Left hindlimb (tissue), 1 donor: ENCODE measurements at regions not wholly inside any gene's neighbourhood (a gene's known extent, or its start where the extent isn't known, plus 50 kb on each side); places are given as distances from the start of the nearest gene placed in this dataset.
"Not testable (repeated sequence)": the region's sequence is repeated elsewhere in the genome, so short reads cannot be mapped to it uniquely, and the experiment has no call there.

Experiments
- DNase-seq: peaks from one replicate; pipeline ENCODE4 v3.0.0-alpha.2; 2018

DNA sequence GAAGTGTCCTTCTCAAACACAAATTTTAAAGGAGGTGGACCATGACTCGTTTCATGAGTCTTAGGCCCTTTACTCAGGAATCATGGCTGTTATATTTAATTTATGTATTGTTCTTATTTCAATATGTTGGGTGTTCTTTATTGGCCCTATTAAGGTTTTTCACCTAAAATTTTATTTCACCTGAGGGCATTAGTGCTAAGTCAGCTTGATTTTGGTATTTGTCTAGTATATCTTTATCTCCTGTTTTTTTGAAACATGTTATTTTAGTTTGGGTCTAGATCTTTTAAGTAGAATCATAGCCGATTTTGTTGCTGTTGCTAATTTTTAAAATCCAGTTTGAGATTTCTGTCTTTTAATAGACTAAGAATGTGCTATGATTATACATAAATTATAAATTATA lies 430.4 kb downstream of the RPS6KC1 start:
- DNase-seq: no peak

DNA sequence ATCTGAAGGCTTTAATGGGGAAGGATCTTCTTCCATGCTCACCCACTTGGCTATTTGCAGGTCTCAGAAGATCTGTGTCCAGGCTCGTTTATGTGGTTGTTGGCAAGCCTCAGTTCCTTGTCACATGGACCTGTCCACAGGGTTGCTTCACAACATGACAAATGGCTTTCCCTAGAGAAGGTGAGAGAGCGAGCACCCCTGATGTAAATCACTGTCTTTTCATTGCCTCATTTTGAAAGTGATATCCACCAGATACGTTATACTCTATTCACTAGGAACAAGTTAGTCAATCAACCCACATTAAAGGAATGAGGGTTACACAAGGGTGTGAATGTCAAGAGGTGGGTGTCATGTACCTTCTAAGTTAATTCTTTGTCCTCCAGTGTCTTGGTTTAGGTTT lies 433.3 kb downstream of the RPS6KC1 start:
- DNase-seq: no peak

- no peak for DNase-seq
Measured at GRCh38 chr1:213484758-213485157, 433.7 kb downstream of the RPS6KC1 start.

GRCh38 chr1:213486488-213486887 lies 435.4 kb downstream of the RPS6KC1 start:
- no peak for DNase-seq

GRCh38 chr1:213491468-213491867 lies 440.4 kb downstream of the RPS6KC1 start:
- no peak for DNase-seq

GRCh38 chr1:213492161-213493041 lies 441.4 kb downstream of the RPS6KC1 start:
- no peak for DNase-seq

GRCh38 chr1:213499444-213499843 lies 448.4 kb downstream of the RPS6KC1 start:
- no peak for DNase-seq

DNA sequence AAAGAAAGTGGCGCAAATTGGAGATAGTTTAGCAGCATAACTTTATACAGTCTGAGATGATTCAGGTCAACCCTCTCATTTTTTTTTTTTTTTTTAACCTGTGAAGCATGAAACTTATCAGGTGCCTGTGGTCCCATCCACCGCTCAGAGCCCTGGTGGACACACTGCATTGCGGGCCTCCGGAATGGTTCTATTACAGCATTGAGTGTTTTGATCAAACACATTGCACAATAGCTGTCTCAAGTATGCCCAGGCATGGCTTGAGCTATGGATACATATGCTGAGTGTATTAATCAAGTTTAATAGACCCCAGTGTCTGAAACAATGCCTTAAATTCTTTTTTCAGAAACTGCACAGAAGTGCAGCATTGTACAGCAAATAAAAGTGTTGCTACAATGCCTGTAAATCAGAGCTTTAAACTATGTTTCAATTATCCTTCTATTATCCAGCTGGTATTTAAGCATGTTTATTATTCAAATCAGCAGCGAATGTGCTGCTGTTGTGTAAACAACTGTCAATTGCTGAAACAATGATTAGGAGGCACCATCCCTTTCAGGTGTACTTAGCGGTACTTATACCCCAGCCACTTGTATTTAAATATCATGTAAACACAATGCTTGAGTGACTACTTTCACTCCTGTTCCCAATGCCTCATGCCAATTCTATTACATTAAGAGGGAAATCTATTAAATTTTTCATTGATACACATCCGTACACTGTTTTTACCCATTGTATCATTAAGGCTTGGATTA lies 456.6 kb downstream of the RPS6KC1 start:
- DNase-seq: no peak

GRCh38 chr1:213511173-213511572 lies 460.1 kb downstream of the RPS6KC1 start:
- DNase-seq: no peak

DNA sequence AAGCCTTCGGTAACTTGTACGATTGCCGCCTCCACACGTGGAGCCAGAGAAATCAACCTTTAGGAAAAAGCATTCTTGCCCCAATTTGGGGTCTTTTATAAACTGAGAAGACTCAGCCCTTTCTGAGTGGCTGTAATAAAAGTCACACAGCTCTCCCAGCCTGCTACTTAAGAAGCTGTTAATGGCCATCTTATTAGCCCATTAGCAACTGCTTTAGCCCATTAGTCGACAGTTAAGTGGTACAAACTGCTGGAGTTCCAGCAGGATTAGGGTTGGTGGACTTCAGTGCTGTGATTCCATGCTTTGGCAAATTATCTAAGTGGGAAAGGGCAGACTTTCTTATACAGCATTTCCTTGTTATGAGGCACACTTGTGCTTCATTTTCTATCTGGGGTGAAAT lies 461.3 kb downstream of the RPS6KC1 start:
- no peak for DNase-seq

DNA sequence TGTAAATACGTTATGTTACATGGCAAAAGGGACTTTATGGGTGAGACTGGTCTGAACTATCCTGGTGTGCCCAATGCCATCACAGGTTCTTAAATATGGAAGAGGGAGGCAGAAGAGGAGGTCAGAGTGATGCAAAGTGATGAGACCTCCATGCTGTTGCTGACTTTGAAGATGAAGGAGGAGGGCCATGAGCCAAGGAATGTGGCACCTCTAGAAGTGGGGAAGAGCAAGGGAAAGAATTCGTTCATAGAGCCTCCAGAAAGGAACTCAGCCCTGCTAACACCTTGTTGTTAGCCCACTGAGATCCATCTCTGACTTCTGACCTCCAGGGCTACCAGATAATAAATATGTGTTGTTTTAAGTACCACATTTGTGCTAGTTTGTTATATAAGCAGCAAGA lies 462.0 kb downstream of the RPS6KC1 start:
- no peak for DNase-seq

GRCh38 chr1:213514408-213515179 lies 463.6 kb downstream of the RPS6KC1 start:
- DNase-seq: not testable (repeated sequence)

GRCh38 chr1:213519098-213519497 lies 468.1 kb downstream of the RPS6KC1 start:
- DNase-seq: no peak

DNA sequence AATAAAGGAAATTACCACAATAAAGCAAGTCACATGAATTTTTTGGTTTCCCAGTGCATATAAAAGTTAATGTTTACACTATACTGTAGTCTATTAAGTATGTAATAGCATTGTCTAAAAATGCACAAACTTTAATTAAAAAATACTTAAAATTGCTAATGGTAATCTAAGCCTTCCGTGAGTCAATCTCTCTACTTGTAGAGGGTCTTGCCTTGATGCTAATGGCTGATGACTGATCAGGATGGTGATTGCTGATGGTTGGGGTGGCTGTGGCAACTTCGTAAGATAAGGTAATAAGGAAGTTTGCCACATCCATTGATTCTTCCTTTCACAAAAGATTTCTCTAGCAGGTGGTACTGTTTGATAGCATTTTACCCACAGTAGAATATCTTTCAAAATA lies 466.6 kb upstream of the PROX1 start:
- DNase-seq: no peak

GRCh38 chr1:213523781-213524398 lies 463.9 kb upstream of the PROX1 start:
- DNase-seq: no peak

- DNase-seq: no peak
Measured at GRCh38 chr1:213526306-213526705, 461.5 kb upstream of the PROX1 start.

DNA sequence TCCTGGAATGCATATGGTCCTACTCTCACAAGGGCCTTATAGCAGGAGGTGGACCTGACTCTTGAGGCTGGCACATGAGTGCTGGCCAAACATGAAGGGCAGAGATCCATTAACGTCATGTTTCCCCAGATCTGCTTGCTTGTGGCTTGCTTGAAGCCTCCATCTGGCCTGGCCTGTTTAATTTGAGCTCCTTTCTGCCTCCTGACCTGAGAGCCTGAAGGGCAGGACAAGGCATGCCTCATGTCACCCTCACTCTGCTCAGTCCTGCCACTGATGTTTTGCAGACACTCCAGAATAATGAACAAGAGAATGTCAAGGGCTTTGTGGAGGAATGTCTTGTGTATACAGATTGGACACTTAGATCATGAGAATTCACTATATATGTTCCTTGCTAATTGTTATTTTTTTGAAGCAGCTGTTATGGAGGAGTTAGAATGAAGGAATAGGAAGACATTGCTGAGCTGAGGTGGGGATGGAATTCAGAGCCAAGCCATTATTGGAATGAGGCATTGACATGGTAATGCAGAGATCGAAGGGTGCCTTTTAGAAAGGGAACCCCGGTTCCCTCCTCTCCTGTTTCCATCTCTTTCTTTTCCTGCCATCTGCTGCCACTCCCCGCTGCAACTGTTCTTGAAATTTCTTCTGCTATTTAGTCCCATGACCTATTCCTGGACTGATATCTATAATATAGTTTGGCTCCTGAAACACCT lies 457.0 kb upstream of the PROX1 start:
- no peak for DNase-seq

DNA sequence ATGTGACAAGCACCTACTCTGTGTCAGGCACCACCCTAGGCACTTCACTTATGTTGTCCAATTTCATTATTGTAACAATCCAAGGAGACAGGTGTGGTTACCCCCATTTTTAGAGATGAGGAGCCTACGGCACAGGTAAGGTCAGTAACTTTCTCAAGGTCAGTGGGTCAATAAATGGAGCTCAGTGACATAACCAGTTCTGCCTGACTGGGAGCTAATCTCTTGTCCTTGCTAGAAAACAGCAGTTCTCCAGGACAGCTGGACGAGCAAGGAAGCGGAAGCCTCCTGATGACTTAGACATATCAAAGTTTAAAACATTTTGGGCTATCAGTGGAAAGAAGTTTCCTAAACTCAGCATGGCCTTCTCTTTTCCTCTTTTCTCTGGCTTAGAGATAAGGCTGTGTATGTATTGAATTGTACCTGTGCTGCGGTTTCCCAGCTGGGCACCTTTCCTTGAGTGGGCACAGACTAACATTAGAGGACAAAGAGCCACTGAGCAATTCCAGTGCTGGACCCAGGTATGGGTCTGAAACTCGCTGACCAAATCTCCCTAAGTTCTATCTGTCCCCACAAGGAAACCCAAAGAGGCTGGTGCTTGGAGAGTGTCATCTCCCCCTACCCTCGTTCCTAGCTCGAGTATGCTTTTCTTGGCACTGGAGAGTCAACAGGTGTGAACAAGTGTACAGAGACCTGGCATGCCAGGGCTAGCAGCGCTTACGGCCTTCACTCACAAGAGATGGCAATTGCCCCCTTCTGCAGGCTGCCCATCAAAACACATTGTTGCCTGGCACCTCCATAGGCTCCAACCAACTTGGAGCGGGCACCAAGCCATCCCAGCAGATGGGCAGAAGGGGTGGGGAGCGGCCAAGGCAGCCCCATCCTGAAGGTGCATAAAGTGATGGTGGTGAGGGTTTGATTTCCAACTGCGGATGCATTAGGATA lies 456.1 kb upstream of the PROX1 start:
- no peak for DNase-seq

GRCh38 chr1:213533125-213533524 lies 454.6 kb upstream of the PROX1 start:
- DNase-seq: no peak

DNA sequence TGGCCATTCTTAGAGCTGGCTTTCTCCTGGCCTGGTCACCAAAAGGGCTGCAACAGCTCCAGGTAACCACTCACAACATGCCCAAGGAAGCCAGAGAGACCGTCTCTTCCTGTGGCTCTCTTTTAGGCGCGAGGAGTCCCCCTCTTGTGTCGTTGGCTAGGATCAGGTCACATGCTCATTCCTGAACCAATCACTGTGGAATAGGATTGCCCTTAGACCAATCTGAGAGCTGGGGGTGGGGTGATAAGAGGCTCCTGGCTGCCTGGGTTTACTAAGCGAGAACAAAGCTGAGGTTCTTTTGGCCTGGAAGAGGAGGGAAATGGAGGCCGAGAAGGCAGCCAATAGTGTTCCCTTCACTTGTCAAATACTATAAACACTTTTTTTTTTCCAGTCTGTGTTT lies 452.1 kb upstream of the PROX1 start:
- no peak for DNase-seq

DNA sequence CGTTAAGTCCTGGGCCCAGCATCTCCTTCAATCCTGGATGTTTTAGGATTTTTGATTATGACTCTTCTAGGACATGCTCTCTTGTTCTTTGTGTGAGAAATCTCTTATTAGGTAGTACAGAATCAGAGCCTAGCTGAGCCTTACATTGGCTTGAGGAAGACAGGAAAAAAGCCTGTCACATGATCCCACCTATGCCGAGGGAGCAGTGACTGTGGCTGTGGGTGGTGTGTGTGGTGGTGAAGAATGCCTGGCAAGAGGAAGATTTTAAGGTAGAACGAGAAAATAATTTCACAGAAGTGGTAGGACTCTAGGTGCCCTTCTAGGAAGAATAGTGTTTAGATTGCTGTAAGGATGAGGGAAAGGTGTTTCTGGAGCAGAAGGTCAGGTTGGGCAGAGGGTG lies 449.5 kb upstream of the PROX1 start:
- no peak for DNase-seq
